ENCODE measurements at regions not wholly inside any gene's neighbourhood (a gene's known extent, or its start where the extent isn't known, plus 50 kb on each side); places are given as distances from the start of the nearest gene placed in this dataset.
"Not testable (repeated sequence)": the region's sequence is repeated elsewhere in the genome, so short reads cannot be mapped to it uniquely, and the experiment has no call there.

GRCh38 chr2:138085441-138085840 is 121.2 kb downstream of the HNMT start:
- TF ChIP-seq CTCF, POLR2A (IDR thresholded peaks at IDR 0.05): not testable (repeated sequence)

Measured in uterus (tissue), 2 donors.